IMR-90 (cell line): ENCODE measurements at regions not wholly inside any gene's neighbourhood (a gene's known extent, or its start where the extent isn't known, plus 50 kb on each side); places are given as distances from the start of the nearest gene placed in this dataset.

Experiments
- ATAC-seq: fragments of 200-7000 bp; cut with Tn5 transposase; 2 replicates; pipeline ENCODE4 v1.9.1; 2020; ENCODE audit warnings: low read depth, mild to moderate bottlenecking, moderate library complexity
- BruUV-seq: library from RNA; stranded (reverse); fragments of 400-500 nt; replicated peaks from 2 replicates; lab custom pipeline; 2021; lab: Mats Ljungman, UMichigan
- CTCF ChIA-PET: fragments of 300-600 bp; formaldehyde crosslinking; extraction: SDS; loops from one replicate; lab custom pipeline; 2021; ENCODE audit warnings: antibody characterized with exemption; lab: Yijun Ruan, JAX
- POLR2A ChIA-PET: fragments of 300-600 bp; sonication (Branson Sonifier 250); formaldehyde crosslinking; loops from one replicate; lab custom pipeline; 2022; ENCODE audit warnings: antibody characterized with exemption; ENCODE audit not compliant: unreplicated experiment; lab: Charles Lee
- DNase-seq: peaks from one replicate; pipeline ENCODE4 v3.0.0; 2013
- H2AFZ ChIP-seq: replicated peaks from 2 replicates; pipeline ENCODE3; 2013; ENCODE audit warnings: low read length, mild to moderate bottlenecking; ENCODE audit not compliant: poor library complexity
- H2AK5ac ChIP-seq: 2 replicates; pipeline ENCODE4 v1.6.1; 2013; ENCODE audit warnings: low read depth, low read length, inconsistent platforms
- H2AK9ac ChIP-seq: replicated peaks from 2 replicates; pipeline ENCODE3; 2013; ENCODE audit warnings: mild to moderate bottlenecking, low read depth, low read length, moderate library complexity; ENCODE audit not compliant: poor library complexity
- H2BK120ac ChIP-seq: 2 replicates; pipeline ENCODE4 v1.6.1; 2013; ENCODE audit warnings: low read depth, low read length, inconsistent platforms
- H2BK15ac ChIP-seq: 3 replicates; pipeline ENCODE4 v1.6.1; 2013; ENCODE audit warnings: low read depth, low read length, inconsistent platforms
- H2BK20ac ChIP-seq: 2 replicates; pipeline ENCODE4 v1.6.1; 2013; ENCODE audit warnings: low read depth, mild to moderate bottlenecking, inconsistent platforms, low read length, moderate library complexity
- H2BK5ac ChIP-seq: 2 replicates; pipeline ENCODE4 v1.6.1; 2013; ENCODE audit warnings: mild to moderate bottlenecking, low read depth, low read length, inconsistent platforms; ENCODE audit not compliant: poor library complexity, severe bottlenecking
- H3K14ac ChIP-seq: replicated peaks from 2 replicates; pipeline ENCODE4 v1.6.1; 2013; ENCODE audit warnings: low read depth, low read length, inconsistent platforms
- H3K18ac ChIP-seq: 2 replicates; pipeline ENCODE4 v1.6.1; 2013; ENCODE audit warnings: low read depth, low read length, control low read depth
- H3K23ac ChIP-seq: 2 replicates; pipeline ENCODE4 v1.6.1; 2013; ENCODE audit warnings: low read depth, low read length, inconsistent platforms
- H3K27ac ChIP-seq: 2 replicates; pipeline ENCODE4 v1.5.1; 2013; ENCODE audit warnings: mild to moderate bottlenecking, control low read depth, low read length; ENCODE audit not compliant: insufficient read depth
- H3K27me3 ChIP-seq: 2 replicates; pipeline ENCODE4 v1.6.1; 2013; ENCODE audit warnings: low read length; ENCODE audit not compliant: control insufficient read depth, insufficient read depth
- H3K36me3 ChIP-seq: 2 replicates; pipeline ENCODE4 v1.6.1; 2013; ENCODE audit warnings: low read length, mixed read lengths; ENCODE audit not compliant: control insufficient read depth, insufficient read depth
- H3K4ac ChIP-seq: 2 replicates; pipeline ENCODE4 v1.6.1; 2013; ENCODE audit warnings: low read depth, low read length, inconsistent platforms
- H3K4me1 ChIP-seq: 2 replicates; pipeline ENCODE4 v1.6.1; 2013; ENCODE audit warnings: low read length, mixed read lengths; ENCODE audit not compliant: control insufficient read depth, insufficient read depth
- H3K4me2 ChIP-seq: 2 replicates; pipeline ENCODE4 v1.6.1; 2013; ENCODE audit warnings: low read depth, mild to moderate bottlenecking, control low read depth, low read length, moderate library complexity
- H3K4me3 ChIP-seq: 2 replicates; pipeline ENCODE4 v1.5.1; 2013; ENCODE audit warnings: low read depth, mild to moderate bottlenecking, control low read depth, low read length, moderate library complexity; ENCODE audit not compliant: insufficient read depth
- H3K56ac ChIP-seq: 2 replicates; pipeline ENCODE4 v1.6.1; 2013; ENCODE audit warnings: low read length, inconsistent platforms; ENCODE audit not compliant: insufficient read depth; ENCODE audit errors: extremely low read depth
- H3K79me1 ChIP-seq, 2 experiments: 2 replicates each; pipeline ENCODE4 v1.6.1; 2013; ENCODE audit warnings: low read length in 2 of 2, inconsistent platforms in 1 of 2, low read depth in 1 of 2
- H3K9ac ChIP-seq: 2 replicates; pipeline ENCODE4 v1.6.1; 2013; ENCODE audit warnings: low read depth, low read length, control low read depth
- H3K9me1 ChIP-seq: 2 replicates; pipeline ENCODE4 v1.6.1; 2013; ENCODE audit warnings: low read length, inconsistent platforms; ENCODE audit not compliant: insufficient read depth
- H3K9me3 ChIP-seq: 2 replicates; pipeline ENCODE4 v1.6.1; 2013; ENCODE audit warnings: low read length; ENCODE audit not compliant: control insufficient read depth, insufficient read depth
- H4K20me1 ChIP-seq: 2 replicates; pipeline ENCODE4 v1.6.1; 2013; ENCODE audit warnings: low read length, inconsistent platforms; ENCODE audit not compliant: insufficient read depth
- H4K5ac ChIP-seq: 2 replicates; pipeline ENCODE4 v1.6.1; 2013; ENCODE audit warnings: mild to moderate bottlenecking, low read depth, low read length, control low read depth
- H4K8ac ChIP-seq, 2 experiments: 2 replicates each; pipeline ENCODE4 v1.6.1; 2013; ENCODE audit warnings: low read depth in 2 of 2, low read length in 2 of 2, control low read depth in 1 of 2, inconsistent platforms in 1 of 2
- H4K91ac ChIP-seq: 2 replicates; pipeline ENCODE4 v1.6.1; 2013; ENCODE audit warnings: low read depth, low read length, inconsistent platforms; ENCODE audit not compliant: insufficient read depth
- BHLHE40 ChIP-seq: fragments of 150-350 bp; IDR thresholded peaks from 2 replicates; pipeline ENCODE4 v1.6.1; 2016; ENCODE audit warnings: mild to moderate bottlenecking, low read depth, low read length
- CEBPB ChIP-seq: IDR thresholded peaks from 2 replicates; pipeline ENCODE4 v1.6.1; 2012; ENCODE audit warnings: low read depth, low read length, improper control_type of control experiment
- CHD1 ChIP-seq: IDR thresholded peaks from 2 replicates; pipeline ENCODE4 v1.6.1; 2012; ENCODE audit warnings: low read depth, low read length, improper control_type of control experiment
- FOS ChIP-seq: fragments of 150-350 bp; IDR thresholded peaks from 2 replicates; pipeline ENCODE4 v1.6.1; 2016; ENCODE audit warnings: low read depth, low read length
- MAFK ChIP-seq: IDR thresholded peaks from 2 replicates; pipeline ENCODE4 v1.6.1; 2012; ENCODE audit warnings: low read depth, low read length, improper control_type of control experiment
- MAZ ChIP-seq: IDR thresholded peaks from 2 replicates; pipeline ENCODE4 v1.6.1; 2012; ENCODE audit warnings: low read depth, mild to moderate bottlenecking, low read length, improper control_type of control experiment, moderate library complexity, borderline replicate concordance
- MXI1 ChIP-seq: IDR thresholded peaks from 2 replicates; pipeline ENCODE4 v1.6.1; 2012; ENCODE audit warnings: low read depth, mild to moderate bottlenecking, low read length, moderate library complexity, borderline replicate concordance
- NFE2L2 ChIP-seq: fragments of 150-350 bp; IDR thresholded peaks from 2 replicates; pipeline ENCODE4 v1.6.1; 2016; ENCODE audit warnings: low read depth, mild to moderate bottlenecking, low read length
- POLR2A ChIP-seq: IDR thresholded peaks from 2 replicates; pipeline ENCODE4 v1.6.1; 2012; ENCODE audit warnings: mild to moderate bottlenecking, low read depth, low read length
- RAD21 ChIP-seq: IDR thresholded peaks from 2 replicates; pipeline ENCODE4 v1.6.1; 2012; ENCODE audit warnings: low read length, improper control_type of control experiment
- RCOR1 ChIP-seq: IDR thresholded peaks from 2 replicates; pipeline ENCODE4 v1.6.1; 2012; ENCODE audit warnings: mild to moderate bottlenecking, low read length, improper control_type of control experiment; ENCODE audit not compliant: insufficient replicate concordance
- USF2 ChIP-seq: fragments of 150-350 bp; IDR thresholded peaks from 2 replicates; pipeline ENCODE4 v1.6.1; 2017; ENCODE audit warnings: mild to moderate bottlenecking, antibody characterized with exemption, low read length, low read depth
- WGBS, 2 experiments: methylation state at CpG; one replicate each; pipeline versions ENCODE4 v1.1.5 to v1.1.7; 2013; ENCODE audit warnings: missing lambda C conversion rate in 2 of 2; ENCODE audit not compliant: insufficient read length in 1 of 2; ENCODE audit errors: extremely low coverage in 2 of 2; 5-methylcytosine and 5-hydroxymethylcytosine counted together
- dilution Hi-C: fragments of 300-500 bp; cut with HindIII; formaldehyde crosslinking; loops from one replicate; pipeline ENCODE4 v1.14.3; 2018; ENCODE audit warnings: low sequenced_read_pairs; ENCODE audit not compliant: unreplicated experiment
- in situ Hi-C: fragments of 300-500 bp; cut with MboI; formaldehyde crosslinking; loops from 3 replicates; pipeline ENCODE4 v1.14.3; 2019; ENCODE audit warnings: low sequenced_read_pairs, inconsistent platforms, mixed read lengths
- intact Hi-C: fragments of 100-400 bp; cut with micrococcal nuclease; formaldehyde crosslinking; loops from 2 replicates; pipeline ENCODE4 v1.10.0; 2022
- TF ChIP-seq, protein P1 (sequence below): conservative IDR thresholded peaks from 2 replicates; pipeline ENCODE4 v1.5.1; 2012; ENCODE audit warnings: mild to moderate bottlenecking, low read depth, low read length, improper control_type of control experiment

DNA sequence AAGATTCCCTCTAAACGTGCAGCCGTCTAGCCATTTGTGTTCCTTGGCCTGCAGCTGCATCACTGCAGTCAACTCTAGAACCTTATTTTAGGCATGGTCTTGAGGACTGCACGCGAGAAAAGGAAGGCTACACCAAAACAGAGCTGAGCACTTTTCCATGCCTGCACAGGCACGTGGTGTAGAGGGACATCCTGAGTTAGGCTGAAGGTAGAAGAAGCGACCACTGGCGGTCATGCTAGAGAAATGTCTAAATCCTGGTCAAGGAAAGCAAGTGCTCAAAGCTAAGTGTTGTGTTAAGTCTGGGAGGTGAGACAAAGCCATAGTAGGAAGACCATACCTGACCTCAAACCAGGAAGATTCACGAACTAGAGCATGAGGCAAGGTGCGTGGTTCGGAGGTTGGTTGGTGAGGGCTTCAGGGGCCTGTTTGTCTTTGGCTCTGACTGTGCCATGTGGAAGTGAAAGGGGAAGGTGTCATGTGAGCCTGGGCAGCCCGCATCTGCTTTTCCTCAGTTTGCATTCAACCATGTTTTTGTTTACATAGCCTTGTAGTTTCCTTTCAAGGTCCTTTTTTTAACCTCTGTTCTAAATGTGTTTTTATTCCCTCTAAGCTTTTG is 203.8 kb downstream of the AASDH start:
- dilution Hi-C loops: no loop called here

More for the DNA sequence above, 203.8 kb downstream of the AASDH start:
- no peaks in the 10 kb centered on the region for H3K4me1 ChIP-seq
- H4K91ac ChIP-seq: no peak overlapping the region
- DNase-seq: no peak
- no peak overlapping the region for H3K27ac ChIP-seq
- H3K4ac ChIP-seq: no peak overlapping the region
- no peak overlapping the region for H3K14ac ChIP-seq
- H2AK5ac ChIP-seq: no peak overlapping the region
- ChIA-PET POLR2A (no interaction called here), CTCF (interaction anchor here (0.6 kb wide), 1 partner anchor 1046 kb away, joined by 3 read pairs; no protein-coding TSS in a partner anchor)
- no peak overlapping the region for H2BK20ac ChIP-seq
- no peak overlapping the region for H3K56ac ChIP-seq
- no peak overlapping the region for H2AK9ac ChIP-seq
- no peak overlapping the region for H3K9ac ChIP-seq
- no peak overlapping the region for H3K4me3 ChIP-seq
- TF ChIP-seq RAD21 (no peak), CEBPB (no peak), MAFK (no peak), BHLHE40 (no peak), CHD1 (no peak), MXI1 (no peak), MAZ (no peak), POLR2A (no peak), NFE2L2 (no peak), RCOR1 (no peak), USF2 (no peak), FOS (no peak)
- TF ChIP-seq, protein P1, sequence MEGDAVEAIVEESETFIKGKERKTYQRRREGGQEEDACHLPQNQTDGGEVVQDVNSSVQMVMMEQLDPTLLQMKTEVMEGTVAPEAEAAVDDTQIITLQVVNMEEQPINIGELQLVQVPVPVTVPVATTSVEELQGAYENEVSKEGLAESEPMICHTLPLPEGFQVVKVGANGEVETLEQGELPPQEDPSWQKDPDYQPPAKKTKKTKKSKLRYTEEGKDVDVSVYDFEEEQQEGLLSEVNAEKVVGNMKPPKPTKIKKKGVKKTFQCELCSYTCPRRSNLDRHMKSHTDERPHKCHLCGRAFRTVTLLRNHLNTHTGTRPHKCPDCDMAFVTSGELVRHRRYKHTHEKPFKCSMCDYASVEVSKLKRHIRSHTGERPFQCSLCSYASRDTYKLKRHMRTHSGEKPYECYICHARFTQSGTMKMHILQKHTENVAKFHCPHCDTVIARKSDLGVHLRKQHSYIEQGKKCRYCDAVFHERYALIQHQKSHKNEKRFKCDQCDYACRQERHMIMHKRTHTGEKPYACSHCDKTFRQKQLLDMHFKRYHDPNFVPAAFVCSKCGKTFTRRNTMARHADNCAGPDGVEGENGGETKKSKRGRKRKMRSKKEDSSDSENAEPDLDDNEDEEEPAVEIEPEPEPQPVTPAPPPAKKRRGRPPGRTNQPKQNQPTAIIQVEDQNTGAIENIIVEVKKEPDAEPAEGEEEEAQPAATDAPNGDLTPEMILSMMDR: no peak
- 59% methylated on average over 3 of the region's 11 CpGs; no CpG with 5 or more reads in 1 of the 2 experiments for WGBS, 2 experiments
- H4K5ac ChIP-seq: no peak overlapping the region
- H3K9me1 ChIP-seq: no peaks in the 10 kb centered on the region
- intact Hi-C loops (no loop called here), in situ Hi-C loops (no loop called here)
- no peak overlapping the region for H2BK120ac ChIP-seq
- H2AFZ ChIP-seq: no peak overlapping the region
- H4K8ac ChIP-seq: no peak overlapping the region
- H3K79me1 ChIP-seq: no peaks in the 10 kb centered on the region
- BruUV-seq: no TSS peak
- H3K36me3 ChIP-seq: no peaks in the 10 kb centered on the region
- no peaks in the 10 kb centered on the region for H3K9me3 ChIP-seq
- no peaks in the 10 kb centered on the region for H3K27me3 ChIP-seq
- H4K20me1 ChIP-seq: no peaks in the 10 kb centered on the region
- no peak overlapping the region for H2BK15ac ChIP-seq
- no peak overlapping the region for H3K4me2 ChIP-seq
- no peak overlapping the region for H3K18ac ChIP-seq
- no peak overlapping the region for H3K23ac ChIP-seq
- ATAC-seq: no peak
- H2BK5ac ChIP-seq: no peak overlapping the region
